ENCODE measurements at regions not wholly inside any gene's neighbourhood (a gene's known extent, or its start where the extent isn't known, plus 50 kb on each side); places are given as distances from the start of the nearest gene placed in this dataset.
"Not testable (repeated sequence)": the region's sequence is repeated elsewhere in the genome, so short reads cannot be mapped to it uniquely, and the experiment has no call there.

- H3K4me1 Mint-ChIP-seq (ENCODE audit: low read depth), result no peaks in the 10 kb centered on the region
- CTCF ChIA-PET, result no interaction called here
- Histone ChIP-seq H3K36me3 (ENCODE audit: insufficient read depth, low read length) (no peaks in the 10 kb centered on the region), H3K27ac (ENCODE audit: low read depth in 1 of 2, low read length in 2 of 2) (no peak overlapping the region), H3K9me3 (ENCODE audit: control insufficient read depth in 1 of 2, insufficient read depth in 1 of 2, low read length in 2 of 2) (peaks cover 0 to 11% of the 10 kb centered on the region in 2 experiments), H3K4me1 (ENCODE audit: insufficient read depth, low read length) (no peaks in the 10 kb centered on the region), H3K27me3 (ENCODE audit: control insufficient read depth in 1 of 2, insufficient read depth in 2 of 2, low read length in 2 of 2) (no peaks in the 10 kb centered on the region), H3K4me3 (ENCODE audit: low read length) (no peak overlapping the region)
- intact Hi-C loops (cut with DNase I, micrococcal nuclease), result no loop called here
- H3K27ac Mint-ChIP-seq, result no peak overlapping the region
- no peaks in the 10 kb centered on the region for H3K36me3 Mint-ChIP-seq (ENCODE audit: low read depth)
- no peak for TF ChIP-seq CTCF (IDR thresholded peaks at IDR 0.05)
- H3K4me3 Mint-ChIP-seq, result no peak overlapping the region
- no peak for ATAC-seq (ENCODE audit: poor library complexity)
- no peak for DNase-seq
- H3K27me3 Mint-ChIP-seq, result no peaks in the 10 kb centered on the region
- no peaks in the 10 kb centered on the region for H3K9me3 Mint-ChIP-seq
- POLR2A ChIA-PET, result no interaction called here
These were observed 266.2 kb upstream of the SEMA3C start for GRCh38 chr7:81185072-81185471.

- DNase-seq (no peak), ATAC-seq (ENCODE audit: poor library complexity) (no peak)
- intact Hi-C loops (cut with DNase I, micrococcal nuclease), result no loop called here
- no peaks in the 10 kb centered on the region for H3K36me3 ChIP-seq (ENCODE audit: insufficient read depth, low read length)
- Mint-ChIP-seq H3K27me3 (no peaks in the 10 kb centered on the region), H3K4me3 (no peak overlapping the region), H3K4me1 (ENCODE audit: low read depth) (no peaks in the 10 kb centered on the region), H3K27ac (no peak overlapping the region), H3K9me3 (peaks cover 8% of the 10 kb centered on the region), H3K36me3 (ENCODE audit: low read depth) (no peaks in the 10 kb centered on the region)
- no peaks in the 10 kb centered on the region for H3K27me3 ChIP-seq (ENCODE audit: control insufficient read depth in 1 of 2, insufficient read depth in 2 of 2, low read length in 2 of 2)
- H3K4me1 ChIP-seq (ENCODE audit: insufficient read depth, low read length), result no peaks in the 10 kb centered on the region
- H3K27ac ChIP-seq (ENCODE audit: low read depth in 1 of 2, low read length in 2 of 2), result no peak overlapping the region
- no peak for TF ChIP-seq CTCF (IDR thresholded peaks at IDR 0.05)
- H3K4me3 ChIP-seq (ENCODE audit: low read length), result no peak overlapping the region
- ChIA-PET CTCF (no interaction called here), POLR2A (no interaction called here)
- peaks cover 0 to 11% of the 10 kb centered on the region in 2 experiments for H3K9me3 ChIP-seq (ENCODE audit: control insufficient read depth in 1 of 2, insufficient read depth in 1 of 2, low read length in 2 of 2)
These were observed 264.5 kb upstream of the SEMA3C start for GRCh38 chr7:81183326-81183725.

DNA sequence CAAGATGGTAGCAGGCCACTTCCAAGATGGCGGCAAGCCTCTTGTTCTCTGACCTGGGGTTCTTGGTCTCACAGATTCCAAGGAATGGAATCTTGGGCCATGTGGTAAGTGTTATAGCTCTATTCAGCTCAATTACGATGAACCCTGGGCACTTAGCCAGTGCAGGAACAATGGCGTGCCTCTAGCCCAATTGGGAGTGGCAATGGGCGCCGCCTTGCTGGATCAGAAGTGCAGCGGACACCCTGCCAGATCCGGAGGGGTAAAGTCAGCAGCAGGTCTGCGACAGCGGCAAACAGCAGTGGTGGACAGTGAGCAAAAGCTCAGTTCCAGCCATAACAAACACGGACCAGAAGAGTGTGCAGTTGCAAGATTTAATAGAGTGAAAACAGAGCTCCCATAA lies 263.2 kb upstream of the SEMA3C start:
- H3K4me1 ChIP-seq (ENCODE audit: insufficient read depth, low read length); H3K27me3 Mint-ChIP-seq; H3K4me3 Mint-ChIP-seq; H3K27ac Mint-ChIP-seq; ATAC-seq (ENCODE audit: poor library complexity); H3K4me3 ChIP-seq (ENCODE audit: low read length); H3K36me3 ChIP-seq (ENCODE audit: insufficient read depth, low read length); H3K4me1 Mint-ChIP-seq (ENCODE audit: low read depth); H3K9me3 Mint-ChIP-seq; CTCF ChIA-PET; POLR2A ChIA-PET; DNase-seq; H3K36me3 Mint-ChIP-seq (ENCODE audit: low read depth); intact Hi-C loops (cut with DNase I, micrococcal nuclease); H3K27ac ChIP-seq (ENCODE audit: low read depth in 1 of 2, low read length in 2 of 2); H3K27me3 ChIP-seq (ENCODE audit: control insufficient read depth in 1 of 2, insufficient read depth in 2 of 2, low read length in 2 of 2): not testable (repeated sequence)
- peaks cover 0 to 11% of the 10 kb centered on the region in 2 experiments for H3K9me3 ChIP-seq (ENCODE audit: control insufficient read depth in 1 of 2, insufficient read depth in 1 of 2, low read length in 2 of 2)

GRCh38 chr7:81181066-81181465 lies 262.2 kb upstream of the SEMA3C start:
- ATAC-seq (ENCODE audit: poor library complexity) (no peak), DNase-seq (no peak)
- Histone ChIP-seq H3K36me3 (ENCODE audit: insufficient read depth, low read length) (no peaks in the 10 kb centered on the region), H3K27me3 (ENCODE audit: control insufficient read depth in 1 of 2, insufficient read depth in 2 of 2, low read length in 2 of 2) (no peaks in the 10 kb centered on the region), H3K4me1 (ENCODE audit: insufficient read depth, low read length) (no peaks in the 10 kb centered on the region), H3K9me3 (ENCODE audit: control insufficient read depth in 1 of 2, insufficient read depth in 1 of 2, low read length in 2 of 2) (peaks cover 0 to 11% of the 10 kb centered on the region in 2 experiments), H3K4me3 (ENCODE audit: low read length) (no peak overlapping the region), H3K27ac (ENCODE audit: low read depth in 1 of 2, low read length in 2 of 2) (no peak overlapping the region)
- no peak overlapping the region for H3K4me3 Mint-ChIP-seq
- peaks cover 8% of the 10 kb centered on the region for H3K9me3 Mint-ChIP-seq
- H3K4me1 Mint-ChIP-seq (ENCODE audit: low read depth), result no peaks in the 10 kb centered on the region
- no peak for TF ChIP-seq CTCF (IDR thresholded peaks at IDR 0.05)
- H3K27me3 Mint-ChIP-seq, result no peaks in the 10 kb centered on the region
- H3K27ac Mint-ChIP-seq, result no peak overlapping the region
- H3K36me3 Mint-ChIP-seq (ENCODE audit: low read depth), result no peaks in the 10 kb centered on the region
- POLR2A ChIA-PET, result no interaction called here
- CTCF ChIA-PET, result no interaction called here
- intact Hi-C loops (cut with DNase I, micrococcal nuclease), result no loop called here
